Keratinocyte (primary cell): ENCODE measurements at regions not wholly inside any gene's neighbourhood (a gene's known extent, or its start where the extent isn't known, plus 50 kb on each side); places are given as distances from the start of the nearest gene placed in this dataset.

Experiments
- DNase-seq: peaks from one replicate; pipeline ENCODE4 v3.0.0-alpha.2; 2011; ENCODE audit warnings: low read depth, missing footprints, low spot score
- FAIRE-seq: peaks from 2 replicates; lab custom pipeline; 2011; peaks lifted over from hg19 to GRCh38; lab: Jason Lieb, UNC
- H2AFZ ChIP-seq: 2 replicates; pipeline ENCODE4 v1.6.0; 2012; ENCODE audit warnings: low read length, control low read depth, inconsistent platforms; ENCODE audit not compliant: control insufficient read depth
- H3K27ac ChIP-seq: 2 replicates; pipeline ENCODE4 v1.5.1; 2011; ENCODE audit warnings: low read length; ENCODE audit not compliant: control insufficient read depth, insufficient read depth
- H3K27me3 ChIP-seq: 3 replicates; pipeline ENCODE4 v1.6.0; 2011; ENCODE audit warnings: low read length; ENCODE audit not compliant: control insufficient read depth, insufficient read depth; ENCODE audit errors: extremely low read depth
- H3K36me3 ChIP-seq, 2 experiments: 2 replicates in 1 of 2; 3 replicates in 1 of 2; pipeline ENCODE4 v1.5.1; 2011; ENCODE audit warnings: low read length in 2 of 2, mild to moderate bottlenecking in 1 of 2; ENCODE audit not compliant: control insufficient read depth in 2 of 2, insufficient read depth in 2 of 2; ENCODE audit errors: extremely low read depth in 1 of 2
- H3K4me1 ChIP-seq: 3 replicates; pipeline ENCODE4 v1.5.1; 2011; ENCODE audit warnings: low read length; ENCODE audit not compliant: control insufficient read depth, insufficient read depth; ENCODE audit errors: extremely low read depth
- H3K4me2 ChIP-seq: 3 replicates; pipeline ENCODE4 v1.6.0; 2011; ENCODE audit warnings: low read depth, low read length; ENCODE audit not compliant: control insufficient read depth, insufficient read depth; ENCODE audit errors: extremely low read depth
- H3K4me3 ChIP-seq, 3 experiments: fragments of 200-600 bp in 1 of 3; sonication (generic) in 1 of 3; 2 replicates in 2 of 3; 3 replicates in 1 of 3; pipeline ENCODE4 v1.5.1; 2011 to 2016; ENCODE audit warnings: low read length in 3 of 3, mild to moderate bottlenecking in 3 of 3, control low read depth in 2 of 3, inconsistent platforms in 1 of 3, low read depth in 1 of 3, mixed read lengths in 1 of 3, mixed run types in 1 of 3, moderate library complexity in 1 of 3; ENCODE audit not compliant: control insufficient read depth in 2 of 3, insufficient read depth in 2 of 3; ENCODE audit errors: extremely low read depth in 1 of 3
- H3K79me2 ChIP-seq: 2 replicates; pipeline ENCODE4 v1.6.0; 2012; ENCODE audit warnings: low read length; ENCODE audit not compliant: control insufficient read depth, insufficient read depth
- H3K9ac ChIP-seq: 3 replicates; pipeline ENCODE4 v1.6.0; 2011; ENCODE audit warnings: low read length; ENCODE audit not compliant: control insufficient read depth, insufficient read depth; ENCODE audit errors: extremely low read depth
- H3K9me1 ChIP-seq: 3 replicates; pipeline ENCODE4 v1.6.0; 2011; ENCODE audit warnings: low read length; ENCODE audit not compliant: control insufficient read depth, insufficient read depth; ENCODE audit errors: extremely low read depth
- H3K9me3 ChIP-seq: 2 replicates; pipeline ENCODE4 v1.5.1; 2012; ENCODE audit warnings: low read depth, low read length; ENCODE audit not compliant: control insufficient read depth
- H4K20me1 ChIP-seq: 3 replicates; pipeline ENCODE4 v1.6.0; 2011; ENCODE audit warnings: low read length; ENCODE audit not compliant: control insufficient read depth, insufficient read depth; ENCODE audit errors: extremely low read depth
- EZH2 ChIP-seq: IDR thresholded peaks from one replicate; pipeline ENCODE4 v1.6.1; 2012; ENCODE audit warnings: inconsistent platforms, mild to moderate bottlenecking, low read length, moderate library complexity
- dilution Hi-C: fragments of 300-500 bp; cut with MboI; formaldehyde crosslinking; loops from one replicate; pipeline ENCODE4 v1.7.0; 2020; ENCODE audit warnings: low sequenced_read_pairs; ENCODE audit not compliant: extremely low pct_ligation_motif_present
- TF ChIP-seq, protein P1 (sequence below), 3 experiments: IDR thresholded peaks in 1 of 3; conservative IDR thresholded peaks in 1 of 3; optimal IDR thresholded peaks in 1 of 3; 2 replicates in 2 of 3; 3 replicates in 1 of 3; pipeline versions ENCODE3 to v1.5.1; 2011; ENCODE audit warnings: low read length in 3 of 3, mild to moderate bottlenecking in 3 of 3, moderate library complexity in 2 of 3, control low read depth in 1 of 3, inconsistent platforms in 1 of 3; ENCODE audit not compliant: insufficient read depth in 2 of 3; ENCODE audit errors: extremely low read depth in 1 of 3

DNA sequence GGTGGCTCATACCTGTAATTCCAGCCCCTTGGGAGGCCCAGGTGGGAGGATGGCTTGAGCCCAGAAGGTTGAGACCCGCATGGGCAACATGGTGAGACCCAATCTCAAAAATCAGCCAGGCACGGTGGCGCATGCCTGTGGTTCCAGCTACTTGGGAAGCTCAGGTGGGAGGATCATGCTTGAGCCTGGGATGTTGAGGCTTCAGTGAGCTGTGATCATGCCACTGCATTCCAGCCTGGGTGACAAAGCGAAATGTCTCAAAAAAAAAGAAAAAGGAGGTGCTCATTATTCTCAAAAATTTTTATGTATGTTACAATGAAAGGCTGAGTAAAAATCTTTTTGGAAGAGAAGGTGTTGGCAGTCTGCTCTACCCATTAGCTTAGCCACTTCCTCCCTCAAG lies 106.8 kb downstream of the TSN start:
- no peak for FAIRE-seq
- no peak overlapping the region for H3K9ac ChIP-seq
- no peak for TF ChIP-seq EZH2
- TF ChIP-seq, protein P1, sequence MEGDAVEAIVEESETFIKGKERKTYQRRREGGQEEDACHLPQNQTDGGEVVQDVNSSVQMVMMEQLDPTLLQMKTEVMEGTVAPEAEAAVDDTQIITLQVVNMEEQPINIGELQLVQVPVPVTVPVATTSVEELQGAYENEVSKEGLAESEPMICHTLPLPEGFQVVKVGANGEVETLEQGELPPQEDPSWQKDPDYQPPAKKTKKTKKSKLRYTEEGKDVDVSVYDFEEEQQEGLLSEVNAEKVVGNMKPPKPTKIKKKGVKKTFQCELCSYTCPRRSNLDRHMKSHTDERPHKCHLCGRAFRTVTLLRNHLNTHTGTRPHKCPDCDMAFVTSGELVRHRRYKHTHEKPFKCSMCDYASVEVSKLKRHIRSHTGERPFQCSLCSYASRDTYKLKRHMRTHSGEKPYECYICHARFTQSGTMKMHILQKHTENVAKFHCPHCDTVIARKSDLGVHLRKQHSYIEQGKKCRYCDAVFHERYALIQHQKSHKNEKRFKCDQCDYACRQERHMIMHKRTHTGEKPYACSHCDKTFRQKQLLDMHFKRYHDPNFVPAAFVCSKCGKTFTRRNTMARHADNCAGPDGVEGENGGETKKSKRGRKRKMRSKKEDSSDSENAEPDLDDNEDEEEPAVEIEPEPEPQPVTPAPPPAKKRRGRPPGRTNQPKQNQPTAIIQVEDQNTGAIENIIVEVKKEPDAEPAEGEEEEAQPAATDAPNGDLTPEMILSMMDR (optimal IDR thresholded peaks at IDR 0.05 in 1 of 3, IDR thresholded peaks at IDR 0.05 in 1 of 3, conservative IDR thresholded peaks at IDR 0.05 in 1 of 3; ENCODE audit: extremely low read depth in 1 of 3, insufficient read depth in 2 of 3, low read length in 3 of 3) = no peak

DNA sequence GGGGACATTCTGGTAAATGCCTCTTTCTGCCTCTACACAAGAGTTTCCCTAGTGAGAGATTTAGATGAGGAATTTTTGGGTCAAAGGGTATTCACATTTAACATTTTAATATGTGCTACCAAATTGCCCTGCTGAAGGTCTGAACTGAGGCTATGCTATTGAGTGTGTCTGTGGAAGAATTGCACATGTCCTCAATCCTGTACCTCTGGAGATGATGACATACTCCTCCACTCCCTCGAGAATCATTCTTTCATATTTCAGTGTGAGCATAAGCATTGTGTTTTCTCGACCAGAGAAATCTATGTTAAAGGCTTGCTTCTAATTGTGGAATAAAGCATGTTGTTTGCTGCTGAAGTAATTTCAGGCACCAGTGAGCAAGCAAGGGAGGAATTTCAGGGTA lies 110.5 kb downstream of the TSN start:
- Histone ChIP-seq H3K9me3 (no peaks in the 10 kb centered on the region), H2AFZ (no peak overlapping the region), H3K36me3 (no peaks in the 10 kb centered on the region), H3K27me3 (no peaks in the 10 kb centered on the region), H3K9ac (no peak overlapping the region), H3K9me1 (no peaks in the 10 kb centered on the region), H3K4me2 (no peak overlapping the region), H3K79me2 (no peaks in the 10 kb centered on the region), H3K4me3 (no peak overlapping the region), H3K4me1 (no peaks in the 10 kb centered on the region), H3K27ac (no peak overlapping the region), H4K20me1 (no peaks in the 10 kb centered on the region)
- no peak for FAIRE-seq
- no peak for DNase-seq
- dilution Hi-C loops = no loop called here
- TF ChIP-seq, protein P1 (optimal IDR thresholded peaks at IDR 0.05 in 1 of 3, IDR thresholded peaks at IDR 0.05 in 1 of 3, conservative IDR thresholded peaks at IDR 0.05 in 1 of 3; ENCODE audit: extremely low read depth in 1 of 3, insufficient read depth in 2 of 3, low read length in 3 of 3) = no peak
- TF ChIP-seq EZH2 = no peak

More for the DNA sequence above, 106.8 kb downstream of the TSN start:
- Histone ChIP-seq H3K36me3 (no peaks in the 10 kb centered on the region), H3K79me2 (no peaks in the 10 kb centered on the region), H3K4me3 (no peak overlapping the region), H3K4me1 (no peaks in the 10 kb centered on the region), H3K27ac (no peak overlapping the region), H3K4me2 (no peak overlapping the region), H3K27me3 (no peaks in the 10 kb centered on the region), H2AFZ (no peak overlapping the region), H3K9me3 (no peaks in the 10 kb centered on the region), H3K9me1 (no peaks in the 10 kb centered on the region), H4K20me1 (no peaks in the 10 kb centered on the region)
- dilution Hi-C loops = no loop called here
- DNase-seq = no peak
